Middle frontal gyrus (tissue), 1 donor: ENCODE measurements at regions not wholly inside any gene's neighbourhood (a gene's known extent, or its start where the extent isn't known, plus 50 kb on each side); places are given as distances from the start of the nearest gene placed in this dataset.

Source experiments
- DNase-seq: peaks from one replicate; pipeline ENCODE4 v3.0.0-alpha.2; 2015; ENCODE audit warnings: low spot score; ENCODE audit errors: extremely low spot score

- no peak for DNase-seq
Observed at GRCh38 chr11:110015695-110016094, 77.5 kb upstream of the ZC3H12C start.

GRCh38 chr11:110019675-110020074 lies 73.5 kb upstream of the ZC3H12C start:
- no peak for DNase-seq

GRCh38 chr11:110022548-110022947 lies 70.6 kb upstream of the ZC3H12C start:
- no peak for DNase-seq

- no peak for DNase-seq
Observed at GRCh38 chr11:110023711-110024110, 69.5 kb upstream of the ZC3H12C start.

- peak; percentile 48 for DNase-seq
Observed at GRCh38 chr11:110026858-110027626, 66.2 kb upstream of the ZC3H12C start.

GRCh38 chr11:110027627-110028371 lies 65.4 kb upstream of the ZC3H12C start:
- no peak for DNase-seq

- no peak for DNase-seq
Observed at GRCh38 chr11:110028921-110029320, 64.3 kb upstream of the ZC3H12C start.

GRCh38 chr11:110029714-110030113 lies 63.5 kb upstream of the ZC3H12C start:
- no peak for DNase-seq

- no peak for DNase-seq
Observed at GRCh38 chr11:110031171-110031570, 62.0 kb upstream of the ZC3H12C start.

- no peak for DNase-seq
Observed at GRCh38 chr11:110032259-110032658, 60.9 kb upstream of the ZC3H12C start.

- no peak for DNase-seq
Observed at GRCh38 chr11:110032957-110033570, 60.1 kb upstream of the ZC3H12C start.

GRCh38 chr11:110034806-110035205 lies 58.4 kb upstream of the ZC3H12C start:
- no peak for DNase-seq

GRCh38 chr11:110035357-110035756 lies 57.8 kb upstream of the ZC3H12C start:
- no peak for DNase-seq

- no peak for DNase-seq
Observed at GRCh38 chr11:110038201-110038600, 55.0 kb upstream of the ZC3H12C start.
